ENCODE measurements at regions not wholly inside any gene's neighbourhood (a gene's known extent, or its start where the extent isn't known, plus 50 kb on each side); places are given as distances from the start of the nearest gene placed in this dataset.

- Histone ChIP-seq H2AFZ (ENCODE audit: insufficient read depth, low read depth, low read length, poor library complexity, severe bottlenecking) (no peak overlapping the region), H3K36me3 (replicated peaks in 1 of 2; ENCODE audit: control extremely low read depth in 1 of 2, control insufficient read depth in 1 of 2, extremely low read depth in 1 of 2, insufficient read depth in 2 of 2, low read length in 1 of 2) (no peaks in the 10 kb centered on the region), H3K9me3 (ENCODE audit: control extremely low read depth in 1 of 3, control insufficient read depth in 2 of 3, insufficient read depth in 1 of 3, low read length in 2 of 3) (no peaks in the 10 kb centered on the region), H3K27ac (ENCODE audit: low read length in 2 of 2) (no peak overlapping the region), H3K4me2 (replicated peaks; ENCODE audit: low read depth, low read length, poor library complexity, severe bottlenecking) (no peak overlapping the region), H3K27me3 (replicated peaks in 1 of 4; ENCODE audit: control extremely low read depth in 1 of 4, control insufficient read depth in 3 of 4, insufficient read depth in 4 of 4, low read length in 3 of 4) (no peaks in the 10 kb centered on the region), H3K4me1 (ENCODE audit: control insufficient read depth in 2 of 2, insufficient read depth in 2 of 2, low read length in 2 of 2) (peaks cover 0 to 6% of the 10 kb centered on the region in 2 donors), H3K79me2 (ENCODE audit: control insufficient read depth, insufficient read depth, low read length) (no peaks in the 10 kb centered on the region), H4K20me1 (ENCODE audit: control insufficient read depth, insufficient read depth, low read length, poor library complexity, severe bottlenecking) (no peaks in the 10 kb centered on the region), H3K4me3 (ENCODE audit: control extremely low read depth in 1 of 5, extremely low read depth in 1 of 5, insufficient read depth in 1 of 5, low read depth in 2 of 5, low read length in 4 of 5) (no peak overlapping the region), H3K9ac (ENCODE audit: low read length) (no peak overlapping the region)
- Mint-ChIP-seq H3K27ac (no peak overlapping the region), H3K9me3 (ENCODE audit: insufficient read depth) (no peaks in the 10 kb centered on the region), H3K4me1 (peaks cover 3% of the 10 kb centered on the region), H3K27me3 (peaks cover 8% of the 10 kb centered on the region), H3K4me3 (no peak overlapping the region)
- intact Hi-C loops (cut with micrococcal nuclease), result no loop called here
- TF ChIP-seq CTCF (IDR thresholded peaks at IDR 0.05) (no peak), EZH2 (IDR thresholded peaks at IDR 0.05; ENCODE audit: borderline replicate concordance, insufficient read depth, low read depth, low read length, poor library complexity, severe bottlenecking) (no peak)
- CTCF ChIA-PET, result no interaction called here
- 13% methylated on average over 3 of the region's 7 CpGs for WGBS (ENCODE audit: insufficient coverage)
- DNase-seq, result no peak
- POLR2A ChIA-PET, result no interaction called here
- no peak for ATAC-seq (ENCODE audit: low read depth)
Observed at GRCh38 chr6:125597411-125598253, 151.8 kb upstream of the HEY2 start.

GRCh38 chr6:125598422-125598821 is 151.0 kb upstream of the HEY2 start:
- peaks cover 8% of the 10 kb centered on the region for H3K27me3 Mint-ChIP-seq
- Histone ChIP-seq H3K27ac (ENCODE audit: low read length in 2 of 2) (no peak overlapping the region), H3K79me2 (ENCODE audit: control insufficient read depth, insufficient read depth, low read length) (no peaks in the 10 kb centered on the region), H3K27me3 (replicated peaks in 1 of 4; ENCODE audit: control extremely low read depth in 1 of 4, control insufficient read depth in 3 of 4, insufficient read depth in 4 of 4, low read length in 3 of 4) (no peaks in the 10 kb centered on the region), H3K4me3 (ENCODE audit: control extremely low read depth in 1 of 5, extremely low read depth in 1 of 5, insufficient read depth in 1 of 5, low read depth in 2 of 5, low read length in 4 of 5) (no peak overlapping the region), H3K9me3 (ENCODE audit: control extremely low read depth in 1 of 3, control insufficient read depth in 2 of 3, insufficient read depth in 1 of 3, low read length in 2 of 3) (no peaks in the 10 kb centered on the region), H3K9ac (ENCODE audit: low read length) (no peak overlapping the region), H2AFZ (ENCODE audit: insufficient read depth, low read depth, low read length, poor library complexity, severe bottlenecking) (no peak overlapping the region), H3K4me2 (replicated peaks; ENCODE audit: low read depth, low read length, poor library complexity, severe bottlenecking) (no peak overlapping the region), H3K4me1 (ENCODE audit: control insufficient read depth in 2 of 2, insufficient read depth in 2 of 2, low read length in 2 of 2) (peaks cover 0 to 6% of the 10 kb centered on the region in 2 donors), H3K36me3 (replicated peaks in 1 of 2; ENCODE audit: control extremely low read depth in 1 of 2, control insufficient read depth in 1 of 2, extremely low read depth in 1 of 2, insufficient read depth in 2 of 2, low read length in 1 of 2) (no peaks in the 10 kb centered on the region), H4K20me1 (ENCODE audit: control insufficient read depth, insufficient read depth, low read length, poor library complexity, severe bottlenecking) (no peaks in the 10 kb centered on the region)
- ATAC-seq (ENCODE audit: low read depth) (no peak), DNase-seq (no peak)
- no peak overlapping the region for H3K4me3 Mint-ChIP-seq
- TF ChIP-seq CTCF (IDR thresholded peaks at IDR 0.05) (no peak), EZH2 (IDR thresholded peaks at IDR 0.05; ENCODE audit: borderline replicate concordance, insufficient read depth, low read depth, low read length, poor library complexity, severe bottlenecking) (no peak)
- 77% methylated on average over 4 of the region's 5 CpGs for WGBS (ENCODE audit: insufficient coverage)
- ChIA-PET POLR2A (no interaction called here), CTCF (no interaction called here)
- peaks cover 3% of the 10 kb centered on the region for H3K4me1 Mint-ChIP-seq
- H3K27ac Mint-ChIP-seq, result no peak overlapping the region
- no peaks in the 10 kb centered on the region for H3K9me3 Mint-ChIP-seq (ENCODE audit: insufficient read depth)
- intact Hi-C loops (cut with micrococcal nuclease), result no loop called here
